HL-60 (cell line): ENCODE measurements at regions not wholly inside any gene's neighbourhood (a gene's known extent, or its start where the extent isn't known, plus 50 kb on each side); places are given as distances from the start of the nearest gene placed in this dataset.
"Not testable (repeated sequence)": the region's sequence is repeated elsewhere in the genome, so short reads cannot be mapped to it uniquely, and the experiment has no call there.

Experiments used
- DNase-seq, 2 experiments: peaks; one replicate each; pipeline ENCODE4 v3.0.0-alpha.2; 2010 to 2020; ENCODE audit warnings: low read depth in 1 of 2, low spot score in 1 of 2
- H3K27ac ChIP-seq: fragments of 250-450 bp; sonication (Bioruptor Pico); replicated peaks from 2 replicates; pipeline ENCODE4 v1.5.1; 2020; ENCODE audit warnings: mild to moderate bottlenecking, moderate library complexity
- H3K27me3 ChIP-seq: fragments of 250-450 bp; sonication (Bioruptor Pico); 2 replicates; pipeline ENCODE4 v1.5.1; 2021; ENCODE audit warnings: mild to moderate bottlenecking, moderate library complexity; ENCODE audit not compliant: insufficient read depth, poor library complexity, severe bottlenecking
- H3K4me3 ChIP-seq: replicated peaks from 2 replicates; pipeline ENCODE4 v1.5.1; 2011; ENCODE audit warnings: mild to moderate bottlenecking, control low read depth, low read length; ENCODE audit not compliant: insufficient read depth
- GABPA ChIP-seq: IDR thresholded peaks from 2 replicates; pipeline ENCODE4 v1.6.1; 2012; ENCODE audit warnings: low read depth
- POLR2AphosphoS5 ChIP-seq: IDR thresholded peaks from 2 replicates; pipeline ENCODE4 v1.6.1; 2012; ENCODE audit warnings: low read depth
- SPI1 ChIP-seq: IDR thresholded peaks from 2 replicates; pipeline ENCODE4 v1.6.1; 2012; ENCODE audit warnings: low read depth, mild to moderate bottlenecking, borderline replicate concordance
- TF ChIP-seq, protein P1 (sequence below): IDR thresholded peaks from one replicate; pipeline ENCODE4 v1.5.1; 2011; ENCODE audit warnings: low read length, control low read depth, inconsistent platforms; ENCODE audit not compliant: insufficient read depth
- TF ChIP-seq, protein P2 (sequence below): IDR thresholded peaks from 2 replicates; pipeline ENCODE4 v1.6.1; 2012; ENCODE audit warnings: low read depth; ENCODE audit not compliant: insufficient replicate concordance

DNA sequence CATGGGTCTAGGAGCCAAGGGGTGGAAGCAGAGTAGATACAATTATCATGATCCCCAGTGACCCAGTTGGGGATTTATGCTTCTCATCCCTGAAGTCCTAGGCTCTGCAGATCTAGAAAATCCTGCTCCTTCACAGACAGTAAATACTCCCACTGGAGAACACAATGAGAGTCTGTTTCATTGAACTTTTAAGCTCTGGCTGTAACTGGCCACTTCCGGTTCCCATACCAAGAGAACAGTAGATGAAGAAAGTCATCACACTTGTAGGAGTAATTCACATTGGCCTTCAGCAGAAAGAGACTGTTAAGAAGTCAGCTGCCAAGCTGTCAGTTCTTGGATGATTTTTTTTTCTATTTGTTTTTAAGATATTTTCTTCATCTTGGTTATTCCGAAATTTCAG lies 597.1 kb downstream of the ACTL7B start:
- Histone ChIP-seq H3K27me3 (no peaks in the 10 kb centered on the region), H3K4me3 (no peak overlapping the region), H3K27ac (no peak overlapping the region)
- TF ChIP-seq, protein P1, sequence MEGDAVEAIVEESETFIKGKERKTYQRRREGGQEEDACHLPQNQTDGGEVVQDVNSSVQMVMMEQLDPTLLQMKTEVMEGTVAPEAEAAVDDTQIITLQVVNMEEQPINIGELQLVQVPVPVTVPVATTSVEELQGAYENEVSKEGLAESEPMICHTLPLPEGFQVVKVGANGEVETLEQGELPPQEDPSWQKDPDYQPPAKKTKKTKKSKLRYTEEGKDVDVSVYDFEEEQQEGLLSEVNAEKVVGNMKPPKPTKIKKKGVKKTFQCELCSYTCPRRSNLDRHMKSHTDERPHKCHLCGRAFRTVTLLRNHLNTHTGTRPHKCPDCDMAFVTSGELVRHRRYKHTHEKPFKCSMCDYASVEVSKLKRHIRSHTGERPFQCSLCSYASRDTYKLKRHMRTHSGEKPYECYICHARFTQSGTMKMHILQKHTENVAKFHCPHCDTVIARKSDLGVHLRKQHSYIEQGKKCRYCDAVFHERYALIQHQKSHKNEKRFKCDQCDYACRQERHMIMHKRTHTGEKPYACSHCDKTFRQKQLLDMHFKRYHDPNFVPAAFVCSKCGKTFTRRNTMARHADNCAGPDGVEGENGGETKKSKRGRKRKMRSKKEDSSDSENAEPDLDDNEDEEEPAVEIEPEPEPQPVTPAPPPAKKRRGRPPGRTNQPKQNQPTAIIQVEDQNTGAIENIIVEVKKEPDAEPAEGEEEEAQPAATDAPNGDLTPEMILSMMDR = no peak
- TF ChIP-seq POLR2AphosphoS5 (no peak), GABPA (no peak), SPI1 (no peak)
- TF ChIP-seq, protein P2, sequence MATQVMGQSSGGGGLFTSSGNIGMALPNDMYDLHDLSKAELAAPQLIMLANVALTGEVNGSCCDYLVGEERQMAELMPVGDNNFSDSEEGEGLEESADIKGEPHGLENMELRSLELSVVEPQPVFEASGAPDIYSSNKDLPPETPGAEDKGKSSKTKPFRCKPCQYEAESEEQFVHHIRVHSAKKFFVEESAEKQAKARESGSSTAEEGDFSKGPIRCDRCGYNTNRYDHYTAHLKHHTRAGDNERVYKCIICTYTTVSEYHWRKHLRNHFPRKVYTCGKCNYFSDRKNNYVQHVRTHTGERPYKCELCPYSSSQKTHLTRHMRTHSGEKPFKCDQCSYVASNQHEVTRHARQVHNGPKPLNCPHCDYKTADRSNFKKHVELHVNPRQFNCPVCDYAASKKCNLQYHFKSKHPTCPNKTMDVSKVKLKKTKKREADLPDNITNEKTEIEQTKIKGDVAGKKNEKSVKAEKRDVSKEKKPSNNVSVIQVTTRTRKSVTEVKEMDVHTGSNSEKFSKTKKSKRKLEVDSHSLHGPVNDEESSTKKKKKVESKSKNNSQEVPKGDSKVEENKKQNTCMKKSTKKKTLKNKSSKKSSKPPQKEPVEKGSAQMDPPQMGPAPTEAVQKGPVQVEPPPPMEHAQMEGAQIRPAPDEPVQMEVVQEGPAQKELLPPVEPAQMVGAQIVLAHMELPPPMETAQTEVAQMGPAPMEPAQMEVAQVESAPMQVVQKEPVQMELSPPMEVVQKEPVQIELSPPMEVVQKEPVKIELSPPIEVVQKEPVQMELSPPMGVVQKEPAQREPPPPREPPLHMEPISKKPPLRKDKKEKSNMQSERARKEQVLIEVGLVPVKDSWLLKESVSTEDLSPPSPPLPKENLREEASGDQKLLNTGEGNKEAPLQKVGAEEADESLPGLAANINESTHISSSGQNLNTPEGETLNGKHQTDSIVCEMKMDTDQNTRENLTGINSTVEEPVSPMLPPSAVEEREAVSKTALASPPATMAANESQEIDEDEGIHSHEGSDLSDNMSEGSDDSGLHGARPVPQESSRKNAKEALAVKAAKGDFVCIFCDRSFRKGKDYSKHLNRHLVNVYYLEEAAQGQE = no peak
- no peak for DNase-seq

DNA sequence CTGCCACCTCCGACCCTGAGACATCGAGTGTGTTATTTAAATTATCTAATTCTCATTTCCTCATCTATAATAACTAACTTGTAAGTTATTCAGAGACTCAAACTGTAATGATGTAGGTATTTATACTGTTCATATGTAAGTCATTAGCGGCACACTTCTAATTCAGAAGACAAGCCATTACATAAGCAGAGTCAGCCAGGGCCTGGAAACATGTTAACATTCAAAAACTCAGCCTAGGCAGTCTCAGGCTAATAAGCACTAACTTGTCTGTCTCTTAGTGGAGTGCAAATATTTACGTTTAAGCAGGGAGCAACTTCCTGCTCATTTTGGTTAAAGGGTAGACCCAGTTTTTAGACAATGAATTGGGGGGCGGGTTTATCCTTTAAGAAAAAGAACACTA lies 598.4 kb downstream of the ACTL7B start:
- H3K27me3 ChIP-seq = no peaks in the 10 kb centered on the region
- TF ChIP-seq GABPA (no peak), POLR2AphosphoS5 (no peak), SPI1 (no peak)
- TF ChIP-seq, protein P1 = no peak
- TF ChIP-seq, protein P2 = no peak
- H3K4me3 ChIP-seq = no peak overlapping the region
- no peak overlapping the region for H3K27ac ChIP-seq
- DNase-seq = no peak

DNA sequence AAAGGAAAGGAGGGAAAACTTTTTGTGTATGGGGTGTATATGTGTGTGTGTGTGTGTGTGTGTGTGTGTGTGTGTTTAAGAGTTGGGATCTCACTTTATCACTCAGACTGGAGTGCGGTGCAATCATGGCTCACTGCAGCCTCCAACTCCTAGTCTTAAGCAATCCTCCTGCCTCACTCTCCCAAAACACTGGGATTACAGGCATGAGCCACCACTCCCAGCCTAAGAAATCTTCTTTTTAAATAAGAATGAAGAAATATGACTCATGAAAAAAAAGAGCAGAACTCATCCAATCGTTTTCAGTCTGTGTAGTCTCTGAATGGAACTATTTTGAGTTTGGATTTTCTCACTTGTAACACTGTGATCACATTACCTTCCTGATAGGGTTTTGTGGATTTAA lies 601.5 kb downstream of the ACTL7B start:
- no peak overlapping the region for H3K27ac ChIP-seq
- TF ChIP-seq SPI1 (no peak), GABPA (no peak), POLR2AphosphoS5 (no peak)
- TF ChIP-seq, protein P2 = no peak
- TF ChIP-seq, protein P1 = no peak
- H3K4me3 ChIP-seq = no peak overlapping the region
- no peak for DNase-seq
- H3K27me3 ChIP-seq = no peaks in the 10 kb centered on the region

DNA sequence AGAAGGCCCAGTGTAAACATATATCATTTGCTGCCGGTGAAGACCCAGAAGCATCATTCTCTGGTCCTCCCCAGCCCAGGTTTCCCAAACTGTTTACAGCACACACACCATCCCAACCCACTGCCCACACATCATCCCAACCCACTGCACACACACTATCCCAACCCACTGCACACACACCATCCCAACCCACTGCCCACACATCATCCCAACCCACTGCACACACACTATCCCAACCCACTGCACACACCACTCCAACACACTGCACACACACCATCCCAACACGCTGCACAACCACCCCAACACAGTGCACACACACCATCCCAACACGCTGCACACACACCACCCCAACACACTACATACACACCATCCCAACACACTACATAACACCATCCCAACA lies 608.4 kb downstream of the ACTL7B start:
- not testable (repeated sequence) for H3K27ac ChIP-seq, H3K4me3 ChIP-seq, H3K27me3 ChIP-seq, DNase-seq
